WI38 (cell line): ENCODE measurements at regions not wholly inside any gene's neighbourhood (a gene's known extent, or its start where the extent isn't known, plus 50 kb on each side); places are given as distances from the start of the nearest gene placed in this dataset.

Experiments used
- H3K4me3 ChIP-seq: 2 replicates; pipeline ENCODE4 v1.5.1; 2011; ENCODE audit warnings: low read depth, mild to moderate bottlenecking, control low read depth, low read length
- CTCF ChIP-seq: IDR thresholded peaks from 2 replicates; pipeline ENCODE4 v1.5.1; 2012; ENCODE audit warnings: low read depth, mild to moderate bottlenecking, control low read depth, low read length

- TF ChIP-seq CTCF, result no peak
These were observed 1226.8 kb upstream of the MAP3K7 start for GRCh38 chr6:91813641-91814040.

GRCh38 chr6:91812596-91813274 is 1225.9 kb upstream of the MAP3K7 start:
- no peak overlapping the region for H3K4me3 ChIP-seq
- TF ChIP-seq CTCF, result no peak

More at GRCh38 chr6:91813641-91814040, 1226.8 kb upstream of the MAP3K7 start:
- no peak overlapping the region for H3K4me3 ChIP-seq

- H3K4me3 ChIP-seq, result no peak overlapping the region
- TF ChIP-seq CTCF, result no peak
These were observed 1218.1 kb upstream of the MAP3K7 start for GRCh38 chr6:91804981-91805380.

- TF ChIP-seq CTCF, result no peak
- no peak overlapping the region for H3K4me3 ChIP-seq
These were observed 1215.6 kb upstream of the MAP3K7 start for GRCh38 chr6:91802431-91802830.

- H3K4me3 ChIP-seq, result no peak overlapping the region
- no peak for TF ChIP-seq CTCF
These were observed 1209.7 kb upstream of the MAP3K7 start for GRCh38 chr6:91796603-91797002.

- no peak overlapping the region for H3K4me3 ChIP-seq
- TF ChIP-seq CTCF, result no peak
These were observed 1201.6 kb upstream of the MAP3K7 start for GRCh38 chr6:91788501-91788900.

GRCh38 chr6:91786474-91787184 is 1199.8 kb upstream of the MAP3K7 start:
- TF ChIP-seq CTCF, result no peak
- H3K4me3 ChIP-seq, result no peak overlapping the region
